RWPE2 (cell line): ENCODE measurements at regions not wholly inside any gene's neighbourhood (a gene's known extent, or its start where the extent isn't known, plus 50 kb on each side); places are given as distances from the start of the nearest gene placed in this dataset.
A peak's percentile ranks its signal among the peaks of the same experiment; 100 is the strongest.

Experiments used
- ATAC-seq: fragments of 200-7000 bp; cut with Tn5 transposase; 3 replicates; pipeline ENCODE4 v1.9.1; 2021; ENCODE audit warnings: low read depth
- DNase-seq: peaks from one replicate; pipeline ENCODE4 v3.0.0-alpha.2; 2020; ENCODE audit warnings: low spot score
- H3K27ac ChIP-seq: fragments of 450-650 bp; 2 replicates; pipeline ENCODE4 v1.5.1; 2017; ENCODE audit warnings: mild to moderate bottlenecking; ENCODE audit not compliant: poor library complexity, severe bottlenecking
- H3K27me3 ChIP-seq: fragments of 250-450 bp; sonication (Bioruptor Pico); 2 replicates; pipeline ENCODE4 v1.5.1; 2021; ENCODE audit warnings: mild to moderate bottlenecking, moderate library complexity; ENCODE audit not compliant: insufficient read depth, poor library complexity, severe bottlenecking
- H3K36me3 ChIP-seq: fragments of 250-450 bp; sonication (Bioruptor Pico); 2 replicates; pipeline ENCODE4 v1.5.1; 2020; ENCODE audit warnings: low read depth, mild to moderate bottlenecking, moderate library complexity
- H3K4me1 ChIP-seq: fragments of 250-450 bp; sonication (Bioruptor Pico); 2 replicates; pipeline ENCODE4 v1.5.1; 2021; ENCODE audit warnings: mild to moderate bottlenecking, moderate library complexity; ENCODE audit not compliant: insufficient read depth, poor library complexity, severe bottlenecking
- H3K4me3 ChIP-seq: fragments of 250-450 bp; sonication (Bioruptor Pico); 2 replicates; pipeline ENCODE4 v1.5.1; 2021; ENCODE audit warnings: mild to moderate bottlenecking, moderate library complexity; ENCODE audit not compliant: severe bottlenecking
- H3K9me3 ChIP-seq: fragments of 250-450 bp; sonication (Bioruptor Pico); 2 replicates; pipeline ENCODE4 v1.5.1; 2021; ENCODE audit warnings: mild to moderate bottlenecking, moderate library complexity; ENCODE audit not compliant: severe bottlenecking
- TF ChIP-seq, protein P1 (sequence below): fragments of 450-650 bp; IDR thresholded peaks from one replicate; pipeline ENCODE4 v1.5.1; 2017; ENCODE audit warnings: mild to moderate bottlenecking, moderate library complexity; ENCODE audit not compliant: poor library complexity, severe bottlenecking

DNA sequence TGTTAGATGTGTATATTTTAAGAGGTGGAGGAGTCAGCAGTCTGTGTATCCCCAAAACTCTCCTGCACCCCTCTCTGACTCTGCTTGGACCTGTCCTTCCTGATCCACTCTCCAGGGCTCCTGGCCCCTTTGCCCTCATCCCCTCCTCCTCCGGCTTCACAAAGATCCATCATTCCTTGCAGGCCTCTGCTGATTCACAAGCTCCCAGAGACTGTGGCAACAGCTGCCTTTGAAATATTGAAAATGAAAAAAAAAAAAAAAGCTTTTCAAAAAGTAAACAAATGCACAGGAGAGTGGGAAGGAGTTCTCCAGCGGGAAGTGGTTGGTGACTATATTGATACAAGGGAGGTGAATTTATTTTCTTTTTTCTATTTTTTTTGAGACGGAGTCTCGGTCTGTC lies 330.2 kb upstream of the SULF2 start:
- Histone ChIP-seq H3K4me1 (no peaks in the 10 kb centered on the region), H3K4me3 (no peak overlapping the region), H3K27ac (no peak overlapping the region), H3K9me3 (no peaks in the 10 kb centered on the region), H3K27me3 (no peaks in the 10 kb centered on the region), H3K36me3 (no peaks in the 10 kb centered on the region)
- TF ChIP-seq, protein P1, sequence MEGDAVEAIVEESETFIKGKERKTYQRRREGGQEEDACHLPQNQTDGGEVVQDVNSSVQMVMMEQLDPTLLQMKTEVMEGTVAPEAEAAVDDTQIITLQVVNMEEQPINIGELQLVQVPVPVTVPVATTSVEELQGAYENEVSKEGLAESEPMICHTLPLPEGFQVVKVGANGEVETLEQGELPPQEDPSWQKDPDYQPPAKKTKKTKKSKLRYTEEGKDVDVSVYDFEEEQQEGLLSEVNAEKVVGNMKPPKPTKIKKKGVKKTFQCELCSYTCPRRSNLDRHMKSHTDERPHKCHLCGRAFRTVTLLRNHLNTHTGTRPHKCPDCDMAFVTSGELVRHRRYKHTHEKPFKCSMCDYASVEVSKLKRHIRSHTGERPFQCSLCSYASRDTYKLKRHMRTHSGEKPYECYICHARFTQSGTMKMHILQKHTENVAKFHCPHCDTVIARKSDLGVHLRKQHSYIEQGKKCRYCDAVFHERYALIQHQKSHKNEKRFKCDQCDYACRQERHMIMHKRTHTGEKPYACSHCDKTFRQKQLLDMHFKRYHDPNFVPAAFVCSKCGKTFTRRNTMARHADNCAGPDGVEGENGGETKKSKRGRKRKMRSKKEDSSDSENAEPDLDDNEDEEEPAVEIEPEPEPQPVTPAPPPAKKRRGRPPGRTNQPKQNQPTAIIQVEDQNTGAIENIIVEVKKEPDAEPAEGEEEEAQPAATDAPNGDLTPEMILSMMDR, result no peak
- DNase-seq (no peak), ATAC-seq (no peak)

DNA sequence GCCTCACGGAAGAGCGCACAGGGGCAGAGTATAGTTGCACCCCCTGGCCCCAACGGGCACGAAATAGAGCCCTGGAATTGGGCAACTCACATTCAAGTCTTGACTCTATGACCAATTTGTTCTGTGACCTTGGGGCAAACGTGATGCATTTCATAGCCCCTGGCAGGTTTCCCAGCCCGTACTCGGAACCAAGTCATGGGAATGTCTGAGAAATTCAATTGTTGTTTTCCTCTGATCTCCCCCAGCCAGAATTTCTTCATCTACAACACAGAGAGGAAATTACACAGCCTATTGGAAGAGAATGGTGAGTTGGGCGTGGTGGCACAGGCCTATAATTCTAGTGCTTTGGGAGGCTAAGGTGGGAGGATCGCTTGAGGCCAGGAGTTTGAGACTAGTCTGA lies 322.3 kb upstream of the SULF2 start:
- no peak overlapping the region for H3K4me3 ChIP-seq
- H3K4me1 ChIP-seq, result no peaks in the 10 kb centered on the region
- DNase-seq (no peak), ATAC-seq (peak; percentile 69)
- TF ChIP-seq, protein P1, result no peak
- H3K9me3 ChIP-seq, result peaks cover 9% of the 10 kb centered on the region
- no peak overlapping the region for H3K27ac ChIP-seq
- H3K36me3 ChIP-seq, result no peaks in the 10 kb centered on the region
- no peaks in the 10 kb centered on the region for H3K27me3 ChIP-seq

DNA sequence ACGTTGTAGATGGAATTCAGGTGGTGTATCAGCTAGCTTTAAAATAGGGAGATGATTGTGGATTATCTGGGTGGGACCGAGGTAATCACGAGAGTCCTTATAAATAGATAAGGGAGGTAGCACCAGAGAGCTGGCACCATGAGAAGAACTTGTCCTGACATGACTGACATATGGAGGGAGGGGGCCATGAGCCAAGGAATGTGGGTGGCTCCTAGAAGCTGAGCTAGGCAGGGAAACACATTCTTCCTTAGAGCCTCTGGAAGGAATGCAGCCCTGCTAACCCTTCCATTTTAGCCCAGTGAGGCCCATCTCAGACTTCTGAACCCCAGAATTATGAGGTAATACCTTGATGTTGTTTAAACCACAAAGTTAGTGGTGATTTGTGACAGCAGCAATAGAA lies 321.1 kb upstream of the SULF2 start:
- TF ChIP-seq, protein P1, result no peak
- no peaks in the 10 kb centered on the region for H3K36me3 ChIP-seq
- no peak for ATAC-seq

DNA sequence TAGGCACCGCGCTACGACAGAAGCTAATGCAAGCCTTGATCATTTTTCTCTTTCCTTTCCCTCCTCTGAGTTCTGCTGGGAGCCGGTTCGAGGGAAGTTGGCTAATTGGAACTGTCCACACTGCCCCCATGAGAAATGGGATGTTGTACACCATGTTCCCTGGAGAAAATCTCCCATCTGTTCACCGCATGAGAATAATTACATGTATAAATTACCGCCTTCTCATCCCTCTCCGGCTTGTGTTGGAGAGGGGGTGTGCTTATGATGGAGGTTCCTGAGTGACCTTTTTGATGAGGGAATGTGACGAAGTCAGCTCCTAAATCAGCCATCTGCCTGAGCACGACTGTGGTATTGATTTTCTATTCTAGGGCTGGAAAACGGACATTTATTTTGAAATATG lies 320.2 kb upstream of the SULF2 start:
- peaks cover 9% of the 10 kb centered on the region for H3K9me3 ChIP-seq
- no peaks in the 10 kb centered on the region for H3K27me3 ChIP-seq
- DNase-seq (no peak), ATAC-seq (no peak)
- no peak overlapping the region for H3K27ac ChIP-seq
- no peaks in the 10 kb centered on the region for H3K36me3 ChIP-seq
- TF ChIP-seq, protein P1, result no peak
- no peak overlapping the region for H3K4me3 ChIP-seq
- H3K4me1 ChIP-seq, result no peaks in the 10 kb centered on the region

More for the DNA sequence above, 321.1 kb upstream of the SULF2 start:
- Histone ChIP-seq H3K27ac (no peak overlapping the region), H3K4me1 (no peaks in the 10 kb centered on the region), H3K9me3 (peaks cover 9% of the 10 kb centered on the region), H3K27me3 (no peaks in the 10 kb centered on the region), H3K4me3 (no peak overlapping the region)
- DNase-seq, result no peak

DNA sequence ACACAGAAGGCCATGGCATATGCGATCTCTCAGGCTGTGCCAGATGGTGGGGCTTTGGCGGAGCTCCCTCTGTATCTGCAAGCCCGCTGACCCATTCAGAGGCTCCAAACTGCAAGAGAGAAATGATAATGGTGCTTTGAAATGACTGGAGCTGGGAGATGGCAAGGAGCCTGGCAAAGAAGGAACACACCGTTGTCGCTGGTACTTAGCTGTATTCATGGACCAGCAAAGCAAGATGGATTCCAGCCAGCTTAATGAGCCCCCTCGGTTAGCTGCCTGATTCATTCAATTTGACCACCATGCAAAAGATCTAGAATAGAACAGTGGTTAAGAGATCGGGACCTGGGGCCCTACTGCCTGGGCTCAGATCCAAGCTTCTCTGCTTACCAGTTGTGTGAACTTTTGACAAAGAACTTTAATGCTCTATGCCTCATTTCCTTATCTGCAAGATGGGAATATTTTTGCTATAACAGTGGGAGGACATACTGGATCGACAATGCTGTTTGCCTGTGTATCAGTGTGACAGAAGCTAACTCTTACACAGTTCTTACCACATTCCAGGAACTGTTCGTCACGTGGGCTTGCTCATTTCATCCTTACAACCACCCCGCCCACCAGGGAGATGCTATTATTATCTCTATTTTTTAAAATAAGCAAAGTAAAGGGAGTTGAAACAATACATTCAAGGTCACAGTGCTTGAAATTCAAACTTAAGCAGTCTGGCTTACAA lies 317.8 kb upstream of the SULF2 start:
- Histone ChIP-seq H3K4me3 (no peak overlapping the region), H3K9me3 (peaks cover 9% of the 10 kb centered on the region), H3K27ac (no peak overlapping the region), H3K36me3 (no peaks in the 10 kb centered on the region), H3K4me1 (peaks cover 16% of the 10 kb centered on the region), H3K27me3 (no peaks in the 10 kb centered on the region)
- TF ChIP-seq, protein P1, result no peak
- no peak for ATAC-seq
- DNase-seq, result no peak
